SK-N-SH (cell line): ENCODE measurements at regions not wholly inside any gene's neighbourhood (a gene's known extent, or its start where the extent isn't known, plus 50 kb on each side); places are given as distances from the start of the nearest gene placed in this dataset.

Source experiments
- CTCF ChIA-PET: fragments of 300-600, 350-600 bp; formaldehyde crosslinking; extraction: SDS; loops from one replicate; lab custom pipeline; 2021; lab: Yijun Ruan, JAX
- POLR2A ChIA-PET: fragments of 350-600 bp; sonication (Branson Sonifier 250); formaldehyde crosslinking; extraction: SDS; loops from one replicate; lab custom pipeline; 2020; ENCODE audit warnings: antibody characterized with exemption, inconsistent platforms; lab: Yijun Ruan, JAX
- DNase-seq: peaks from one replicate; pipeline ENCODE4 v3.0.0; 2012
- H2AFZ ChIP-seq: fragments of 200-600 bp; sonication (generic); 2 replicates; pipeline ENCODE4 v1.8.1; 2016; ENCODE audit warnings: antibody characterized with exemption, mild to moderate bottlenecking, low read depth
- H3F3A ChIP-seq: fragments of 200-600 bp; sonication (generic); replicated peaks from 2 replicates; pipeline ENCODE3; 2016; ENCODE audit warnings: antibody characterized with exemption, mild to moderate bottlenecking; ENCODE audit not compliant: insufficient read depth
- H3K27ac ChIP-seq, 2 experiments: fragments of 200-500 bp in 1 of 2; fragments of 200-600 bp in 1 of 2; sonication (Bioruptor generic) in 1 of 2; sonication (generic), shearing (Covaris generic) in 1 of 2; 2 replicates each; pipeline versions ENCODE4 v1.5.1 to v1.6.1; 2014 to 2016; ENCODE audit warnings: low read depth in 2 of 2, inconsistent platforms in 1 of 2, low read length in 1 of 2, mild to moderate bottlenecking in 1 of 2, mixed read lengths in 1 of 2
- H3K27me3 ChIP-seq: fragments of 200-600 bp; sonication (generic), shearing (Covaris generic); 2 replicates; pipeline ENCODE4 v1.6.1; 2016; ENCODE audit warnings: mixed run types; ENCODE audit not compliant: insufficient read depth
- H3K36me3 ChIP-seq, 2 experiments: fragments of 200-500 bp in 1 of 2; fragments of 200-600 bp in 1 of 2; sonication (Bioruptor generic) in 1 of 2; sonication (generic) in 1 of 2; replicated peaks in 1 of 2; 2 replicates each; pipeline versions ENCODE3 to v1.5.1; 2014 to 2016; ENCODE audit warnings: low read length in 1 of 2, mild to moderate bottlenecking in 1 of 2; ENCODE audit not compliant: insufficient read depth in 2 of 2, control insufficient read depth in 1 of 2
- H3K4me1 ChIP-seq, 2 experiments: fragments of 200-500 bp in 1 of 2; fragments of 200-600 bp in 1 of 2; sonication (Bioruptor generic) in 1 of 2; sonication (generic), shearing (Covaris generic) in 1 of 2; 2 replicates each; pipeline versions ENCODE4 v1.5.1 to v1.6.1; 2014 to 2016; ENCODE audit warnings: low read depth in 1 of 2, low read length in 1 of 2, mixed run types in 1 of 2; ENCODE audit not compliant: insufficient read depth in 2 of 2, control insufficient read depth in 1 of 2
- H3K4me2 ChIP-seq: fragments of 200-600 bp; sonication (generic), shearing (Covaris generic); 2 replicates; pipeline ENCODE4 v1.6.1; 2017; ENCODE audit warnings: mixed run types
- H3K4me3 ChIP-seq, 2 experiments: fragments of 200-500 bp in 1 of 2; fragments of 200-600 bp in 1 of 2; sonication (Bioruptor generic) in 1 of 2; sonication (generic), shearing (Covaris generic) in 1 of 2; 2 replicates each; pipeline versions ENCODE4 v1.5.1 to v1.8.1; 2014 to 2016; ENCODE audit warnings: low read depth in 2 of 2, inconsistent platforms in 1 of 2, low read length in 1 of 2, mild to moderate bottlenecking in 1 of 2, mixed read lengths in 1 of 2, moderate library complexity in 1 of 2
- H3K79me2 ChIP-seq: fragments of 200-600 bp; sonication (generic); 2 replicates; pipeline ENCODE4 v1.8.1; 2017; ENCODE audit warnings: mild to moderate bottlenecking; ENCODE audit not compliant: insufficient read depth
- H3K9ac ChIP-seq: fragments of 200-600 bp; sonication (generic); 2 replicates; pipeline ENCODE4 v1.6.1; 2017; ENCODE audit warnings: mixed run types
- H3K9me2 ChIP-seq: fragments of 200-600 bp; sonication (generic); 2 replicates; pipeline ENCODE4 v1.6.1; 2017; ENCODE audit warnings: mixed run types
- H3K9me3 ChIP-seq: fragments of 200-600 bp; sonication (generic); 2 replicates; pipeline ENCODE4 v1.6.1; 2017; ENCODE audit warnings: mixed run types, mild to moderate bottlenecking, moderate library complexity
- H4K20me1 ChIP-seq: fragments of 200-600 bp; sonication (generic); 2 replicates; pipeline ENCODE4 v1.6.1; 2017; ENCODE audit warnings: mild to moderate bottlenecking, mixed run types; ENCODE audit not compliant: insufficient read depth
- EP300 ChIP-seq, 2 experiments: IDR thresholded peaks; 2 replicates each; pipeline versions ENCODE4 v1.4.0 to v1.6.1; 2012; ENCODE audit warnings: borderline replicate concordance in 1 of 2, low read depth in 1 of 2, low read length in 1 of 2
- EZH2phosphoT487 ChIP-seq: fragments of 200-600 bp; sonication (generic); IDR thresholded peaks from 2 replicates; pipeline ENCODE4 v1.6.1; 2017; ENCODE audit warnings: low read depth, mixed run types, mild to moderate bottlenecking, antibody characterized with exemption, moderate library complexity, borderline replicate concordance
- FOSL2 ChIP-seq: IDR thresholded peaks from 2 replicates; pipeline ENCODE4 v1.4.0; 2012; ENCODE audit warnings: low read depth, mild to moderate bottlenecking, moderate library complexity, borderline replicate concordance
- FOXM1 ChIP-seq: IDR thresholded peaks from 2 replicates; pipeline ENCODE4 v1.4.0; 2012; ENCODE audit warnings: low read depth, mild to moderate bottlenecking
- GABPA ChIP-seq: IDR thresholded peaks from 2 replicates; pipeline ENCODE4 v1.4.0; 2012; ENCODE audit warnings: low read depth, mild to moderate bottlenecking
- GATA2 ChIP-seq: sonication (generic); formaldehyde crosslinking; IDR thresholded peaks from 2 replicates; pipeline ENCODE4 v1.5.0; 2020; ENCODE audit warnings: mild to moderate bottlenecking, missing genetic modification reagents
- MXI1 ChIP-seq: IDR thresholded peaks from 2 replicates; pipeline ENCODE4 v1.6.1; 2012; ENCODE audit warnings: mild to moderate bottlenecking, low read depth, low read length, improper control_type of control experiment
- NFIC ChIP-seq: IDR thresholded peaks from 2 replicates; pipeline ENCODE4 v1.4.0; 2012; ENCODE audit warnings: borderline replicate concordance
- PBX3 ChIP-seq: IDR thresholded peaks from 2 replicates; pipeline ENCODE4; 2012
- POLR2AphosphoS5 ChIP-seq: IDR thresholded peaks from 2 replicates; pipeline ENCODE4 v1.6.1; 2012; ENCODE audit warnings: low read depth, low read length
- RAD21 ChIP-seq: IDR thresholded peaks from 2 replicates; pipeline ENCODE4 v1.6.1; 2012; ENCODE audit warnings: mild to moderate bottlenecking, low read length
- RCOR1 ChIP-seq: fragments of 150-350 bp; IDR thresholded peaks from 2 replicates; pipeline ENCODE4 v1.6.1; 2017; ENCODE audit warnings: antibody characterized with exemption, low read length
- RFX5 ChIP-seq: IDR thresholded peaks from 2 replicates; pipeline ENCODE4 v1.6.1; 2012; ENCODE audit warnings: mild to moderate bottlenecking, improper control_type of control experiment, low read length
- SMC3 ChIP-seq: IDR thresholded peaks from 2 replicates; pipeline ENCODE4 v1.6.1; 2012; ENCODE audit warnings: low read depth, low read length, improper control_type of control experiment
- TAF1 ChIP-seq: IDR thresholded peaks from 2 replicates; pipeline ENCODE4 v1.6.1; 2012; ENCODE audit warnings: low read depth, mild to moderate bottlenecking, low read length, moderate library complexity, borderline replicate concordance
- TCF12 ChIP-seq: IDR thresholded peaks from 2 replicates; pipeline ENCODE4 v1.4.0; 2012
- TEAD4 ChIP-seq: IDR thresholded peaks from 2 replicates; pipeline ENCODE4 v1.4.0; 2012; ENCODE audit warnings: mild to moderate bottlenecking, borderline replicate concordance; ENCODE audit not compliant: insufficient read depth
- USF2 ChIP-seq: fragments of 150-350 bp; IDR thresholded peaks from 2 replicates; pipeline ENCODE4 v1.6.1; 2017; ENCODE audit warnings: antibody characterized with exemption, low read length, low read depth, borderline replicate concordance
- ZBTB33 ChIP-seq: IDR thresholded peaks from 2 replicates; pipeline ENCODE4 v1.4.0; 2012; ENCODE audit warnings: low read depth, borderline replicate concordance
- WGBS: methylation state at CpG from one replicate; pipeline ENCODE4 v1.1.6; 2017; ENCODE audit warnings: low lambda C conversion rate; 5-methylcytosine and 5-hydroxymethylcytosine counted together
- TF ChIP-seq, protein P1 (sequence below): fragments of 150-350 bp; IDR thresholded peaks from 2 replicates; pipeline ENCODE4 v1.6.1; 2016; ENCODE audit warnings: mild to moderate bottlenecking, low read depth, low read length

GRCh38 chr6:27768556-27768955 lies 143.6 kb downstream of the OR2B2 start:
- POLR2A ChIA-PET: no interaction called here

DNA sequence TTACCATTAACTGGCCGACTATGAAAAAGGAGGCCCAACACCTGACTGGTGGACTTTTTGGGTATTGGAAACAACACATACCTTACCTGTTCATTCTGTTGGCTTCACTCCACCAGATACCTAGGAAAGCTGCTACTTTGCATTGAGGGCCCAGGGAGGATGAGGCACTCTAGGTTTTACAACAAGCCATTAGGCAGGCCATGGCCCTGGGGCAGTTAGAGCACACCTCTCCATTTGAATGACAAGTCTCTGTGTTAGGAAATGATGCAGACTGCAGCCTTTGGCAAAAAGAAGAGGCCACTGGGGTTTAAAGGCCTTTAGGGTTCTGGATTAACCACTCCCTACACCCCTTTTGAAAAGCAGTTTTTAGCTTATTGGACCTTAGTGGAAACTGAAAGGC lies 144.3 kb downstream of the OR2B2 start:
- Histone ChIP-seq H2AFZ (no peak overlapping the region), H3K79me2 (no peaks in the 10 kb centered on the region), H3F3A (no peaks in the 10 kb centered on the region), H3K36me3 (no peaks in the 10 kb centered on the region), H3K4me3 (no peak overlapping the region), H3K27me3 (no peaks in the 10 kb centered on the region; the same call in 1 of the 2 replicates), H3K9me2 (no peaks in the 10 kb centered on the region), H3K9me3 (no peaks in the 10 kb centered on the region; the same call in 1 of the 2 replicates), H3K4me1 (peaks cover 0 to 3% of the 10 kb centered on the region in 2 experiments; a peak in 1 of 4 replicates), H3K9ac (no peak overlapping the region), H3K4me2 (no peak overlapping the region), H4K20me1 (no peaks in the 10 kb centered on the region), H3K27ac (no peak overlapping the region)
- WGBS: 60% methylated on average over 1 of the region's 1 CpG
- no peak for DNase-seq
- ChIA-PET CTCF (interaction anchor here (0.9 to 1.2 kb wide), 3 partner anchors 10 to 14 kb away, joined by 3 to 4 read pairs (median 3); no protein-coding TSS in a partner anchor), POLR2A (interaction anchor here (0.6 kb wide), 2 partner anchors 69 to 623 kb away, joined by 3 to 4 read pairs; no protein-coding TSS in a partner anchor)
- TF ChIP-seq EP300 (IDR thresholded peaks at IDR 0.05; ENCODE audit: borderline replicate concordance in 1 of 2, low read depth in 1 of 2, low read length in 1 of 2) (no peak), RAD21 (no peak), FOSL2 (no peak), MXI1 (no peak), ZBTB33 (no peak), POLR2AphosphoS5 (no peak), PBX3 (no peak), GATA2 (CRISPR knock-in tag) (no peak)

More at GRCh38 chr6:27768556-27768955, 143.6 kb downstream of the OR2B2 start:
- H3K4me1 ChIP-seq: peaks cover 0 to 3% of the 10 kb centered on the region in 2 experiments; a peak in 1 of 4 replicates
- no peaks in the 10 kb centered on the region for H4K20me1 ChIP-seq
- no peak for DNase-seq
- no peak overlapping the region for H3K9ac ChIP-seq
- no peak overlapping the region for H3K27ac ChIP-seq
- CTCF ChIA-PET: interaction anchor here (0.9 to 1.2 kb wide), 3 partner anchors 9 to 14 kb away, joined by 3 to 4 read pairs (median 3); no protein-coding TSS in a partner anchor
- TF ChIP-seq NFIC (no peak), GABPA (no peak), TCF12 (no peak), RCOR1 (no peak), FOXM1 (no peak), TEAD4 (no peak), FOSL2 (no peak), PBX3 (no peak), EZH2phosphoT487 (no peak), TAF1 (no peak), SMC3 (no peak), RFX5 (no peak), USF2 (no peak)
- TF ChIP-seq, protein P1, sequence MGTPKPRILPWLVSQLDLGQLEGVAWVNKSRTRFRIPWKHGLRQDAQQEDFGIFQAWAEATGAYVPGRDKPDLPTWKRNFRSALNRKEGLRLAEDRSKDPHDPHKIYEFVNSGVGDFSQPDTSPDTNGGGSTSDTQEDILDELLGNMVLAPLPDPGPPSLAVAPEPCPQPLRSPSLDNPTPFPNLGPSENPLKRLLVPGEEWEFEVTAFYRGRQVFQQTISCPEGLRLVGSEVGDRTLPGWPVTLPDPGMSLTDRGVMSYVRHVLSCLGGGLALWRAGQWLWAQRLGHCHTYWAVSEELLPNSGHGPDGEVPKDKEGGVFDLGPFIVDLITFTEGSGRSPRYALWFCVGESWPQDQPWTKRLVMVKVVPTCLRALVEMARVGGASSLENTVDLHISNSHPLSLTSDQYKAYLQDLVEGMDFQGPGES: no peak
- H3F3A ChIP-seq: no peaks in the 10 kb centered on the region
- no peaks in the 10 kb centered on the region for H3K9me3 ChIP-seq
- no peaks in the 10 kb centered on the region; the same call in 1 of the 2 replicates for H3K27me3 ChIP-seq
- WGBS: no CpG with 5 or more reads among the region's 1 CpG
- H3K4me3 ChIP-seq: no peak overlapping the region
- H2AFZ ChIP-seq: no peak overlapping the region
- H3K9me2 ChIP-seq: no peaks in the 10 kb centered on the region
- no peaks in the 10 kb centered on the region for H3K36me3 ChIP-seq
- no peak overlapping the region for H3K4me2 ChIP-seq
- no peaks in the 10 kb centered on the region for H3K79me2 ChIP-seq
